WTC11 (cell line): ENCODE measurements at regions not wholly inside any gene's neighbourhood (a gene's known extent, or its start where the extent isn't known, plus 50 kb on each side); places are given as distances from the start of the nearest gene placed in this dataset.

Source experiments
- ATAC-seq: fragments of 200-7000 bp; cut with Tn5 transposase; 2 replicates; pipeline ENCODE4 v1.10.0; 2021; ENCODE audit warnings: mild to moderate bottlenecking, moderate library complexity
- CTCF ChIA-PET: fragments of 300-600 bp; sonication (Branson Sonifier 250); formaldehyde crosslinking; loops from one replicate; lab custom pipeline; 2021; ENCODE audit warnings: antibody characterized with exemption; lab: Charles Lee
- POLR2A ChIA-PET: fragments of 350-600 bp; sonication (Branson Sonifier 250); formaldehyde crosslinking; loops from one replicate; lab custom pipeline; 2021; ENCODE audit warnings: antibody characterized with exemption; lab: Charles Lee
- DNase-seq: peaks from one replicate; pipeline ENCODE4 v3.0.0; 2021; ENCODE audit warnings: low spot score
- H3K27ac Mint-ChIP-seq: 2 replicates; pipeline ENCODE4 v1.8.0; 2021; ENCODE audit warnings: mixed read lengths
- H3K27me3 Mint-ChIP-seq: 2 replicates; pipeline ENCODE4 v1.8.0; 2021; ENCODE audit warnings: low read depth, mild to moderate bottlenecking, moderate library complexity, mixed read lengths
- H3K36me3 Mint-ChIP-seq: 2 replicates; pipeline ENCODE4 v1.8.0; 2021; ENCODE audit warnings: mixed read lengths
- H3K4me1 Mint-ChIP-seq: 2 replicates; pipeline ENCODE4 v1.8.0; 2022; ENCODE audit warnings: mixed read lengths
- H3K4me3 Mint-ChIP-seq: 2 replicates; pipeline ENCODE4 v1.8.0; 2021; ENCODE audit warnings: mild to moderate bottlenecking, moderate library complexity, mixed read lengths
- H3K9me3 Mint-ChIP-seq: 2 replicates; pipeline ENCODE4 v1.8.0; 2021; ENCODE audit warnings: mixed read lengths
- ATF6 ChIP-seq: sonication (generic); formaldehyde crosslinking; IDR thresholded peaks from 2 replicates; pipeline ENCODE4 v1.8.1; 2023; ENCODE audit warnings: mild to moderate bottlenecking, missing genetic modification reagents
- E2F4 ChIP-seq: sonication (generic); formaldehyde crosslinking; IDR thresholded peaks from 2 replicates; pipeline ENCODE4 v1.8.1; 2022; ENCODE audit warnings: low read depth, mild to moderate bottlenecking, moderate library complexity, missing genetic modification reagents, borderline replicate concordance
- E2F5 ChIP-seq: sonication (generic); formaldehyde crosslinking; IDR thresholded peaks from 2 replicates; pipeline ENCODE4 v1.8.1; 2022; ENCODE audit warnings: mild to moderate bottlenecking, moderate library complexity, missing genetic modification reagents
- ELF4 ChIP-seq: sonication (generic); formaldehyde crosslinking; IDR thresholded peaks from 2 replicates; pipeline ENCODE4 v1.8.1; 2022; ENCODE audit warnings: low read depth, mild to moderate bottlenecking, moderate library complexity, missing genetic modification reagents
- EMX1 ChIP-seq: fragments of 250-450 bp; sonication (Bioruptor Pico); IDR thresholded peaks from 2 replicates; pipeline ENCODE4 v1.8.0; 2021; ENCODE audit warnings: mild to moderate bottlenecking
- ESRRA ChIP-seq: sonication (generic); formaldehyde crosslinking; IDR thresholded peaks from 2 replicates; pipeline ENCODE4 v1.8.1; 2022; ENCODE audit warnings: mild to moderate bottlenecking, missing genetic modification reagents, borderline replicate concordance
- IRF1 ChIP-seq: sonication (generic); formaldehyde crosslinking; IDR thresholded peaks from 2 replicates; pipeline ENCODE4 v1.8.0; 2023; ENCODE audit warnings: missing genetic modification reagents
- IRF2 ChIP-seq: sonication (generic); formaldehyde crosslinking; IDR thresholded peaks from 2 replicates; pipeline ENCODE4 v1.8.0; 2022; ENCODE audit warnings: low read depth, missing genetic modification reagents, borderline replicate concordance
- MYBL2 ChIP-seq: sonication (generic); formaldehyde crosslinking; IDR thresholded peaks from 2 replicates; pipeline ENCODE4 v1.8.1; 2023; ENCODE audit warnings: mild to moderate bottlenecking, moderate library complexity, missing genetic modification reagents
- NR1H2 ChIP-seq: sonication (generic); formaldehyde crosslinking; IDR thresholded peaks from 2 replicates; pipeline ENCODE4 v1.9.0; 2021; ENCODE audit warnings: mild to moderate bottlenecking, moderate library complexity, missing genetic modification reagents
- SMAD3 ChIP-seq: sonication (generic); formaldehyde crosslinking; IDR thresholded peaks from 2 replicates; pipeline ENCODE4 v1.8.0; 2022; ENCODE audit warnings: missing genetic modification reagents, mild to moderate bottlenecking, borderline replicate concordance
- SP1 ChIP-seq: sonication (generic); formaldehyde crosslinking; conservative IDR thresholded peaks from 2 replicates; pipeline ENCODE4 v1.8.1; 2022; ENCODE audit warnings: missing genetic modification reagents
- TCF7 ChIP-seq: sonication (generic); formaldehyde crosslinking; IDR thresholded peaks from 2 replicates; pipeline ENCODE4 v1.8.0; 2022; ENCODE audit warnings: mild to moderate bottlenecking, low read depth, missing genetic modification reagents, moderate library complexity
- ZNF121 ChIP-seq: sonication (generic); formaldehyde crosslinking; IDR thresholded peaks from 2 replicates; pipeline ENCODE4 v1.8.0; 2023; ENCODE audit warnings: missing genetic modification reagents
- ZNF512 ChIP-seq: sonication (generic); formaldehyde crosslinking; IDR thresholded peaks from 2 replicates; pipeline ENCODE4 v1.8.1; 2022; ENCODE audit warnings: missing genetic modification reagents, borderline replicate concordance
- ZNF671 ChIP-seq: fragments of 250-450 bp; sonication (Bioruptor Pico); IDR thresholded peaks from 2 replicates; pipeline ENCODE4 v1.8.0; 2021; ENCODE audit warnings: mild to moderate bottlenecking

- Mint-ChIP-seq H3K27ac (no peak overlapping the region), H3K36me3 (no peaks in the 10 kb centered on the region), H3K4me3 (no peak overlapping the region)
- no peak for DNase-seq
- ATAC-seq = no peak
- no peak for TF ChIP-seq MYBL2 (CRISPR knock-in tag)
- TF ChIP-seq, all 79 proteins: peak for 0
- ChIA-PET CTCF (interaction anchor here (0.9 to 14.7 kb wide), 4 partner anchors 28 to 576 kb away, joined by 3 to 291 read pairs (median 3); no protein-coding TSS in a partner anchor), POLR2A (no interaction called here)
- no peaks in the 10 kb centered on the region for H3K9me3 Mint-ChIP-seq
- H3K27me3 Mint-ChIP-seq = no peaks in the 10 kb centered on the region
- no peaks in the 10 kb centered on the region for H3K4me1 Mint-ChIP-seq
Observed at GRCh38 chr16:85991856-85992255, 92.9 kb downstream of the IRF8 start.

- Mint-ChIP-seq H3K4me3 (no peak overlapping the region), H3K27ac (no peak overlapping the region), H3K27me3 (no peaks in the 10 kb centered on the region), H3K36me3 (no peaks in the 10 kb centered on the region), H3K4me1 (no peaks in the 10 kb centered on the region), H3K9me3 (no peaks in the 10 kb centered on the region)
- DNase-seq (no peak), ATAC-seq (no peak)
- no peak for TF ChIP-seq IRF1 (CRISPR knock-in tag)
- POLR2A ChIA-PET = interaction anchor here (1.1 kb wide), 1 partner anchor 46 kb away, joined by 3 read pairs; no protein-coding TSS in a partner anchor
- CTCF ChIA-PET = interaction anchor here (0.9 to 14.7 kb wide), 2 partner anchors 172 to 576 kb away, joined by 3 to 291 read pairs; no protein-coding TSS in a partner anchor
Observed at GRCh38 chr16:85992359-85992758, 93.4 kb downstream of the IRF8 start.

GRCh38 chr16:85992779-85993178, 93.8 kb downstream of the IRF8 start:
- no peak for DNase-seq
- H3K27me3 Mint-ChIP-seq = no peaks in the 10 kb centered on the region
- no peaks in the 10 kb centered on the region for H3K36me3 Mint-ChIP-seq
- ATAC-seq = no peak
- H3K9me3 Mint-ChIP-seq = no peaks in the 10 kb centered on the region
- H3K4me3 Mint-ChIP-seq = no peak overlapping the region
- POLR2A ChIA-PET = interaction anchor here (1.1 kb wide), 1 partner anchor 45 kb away, joined by 3 read pairs; no protein-coding TSS in a partner anchor
- no peaks in the 10 kb centered on the region for H3K4me1 Mint-ChIP-seq
- no peak for TF ChIP-seq SP1 (CRISPR knock-in tag)
- no peak for TF ChIP-seq ELF4 (CRISPR knock-in tag)
- TF ChIP-seq NR1H2 = no peak
- TF ChIP-seq ESRRA (CRISPR knock-in tag) = no peak
- no peak for TF ChIP-seq ZNF512
- TF ChIP-seq IRF2 (CRISPR knock-in tag) = no peak
- no peak for TF ChIP-seq ATF6 (CRISPR knock-in tag)
- TF ChIP-seq TCF7 (CRISPR knock-in tag) = no peak
- no peak for TF ChIP-seq ZNF121 (CRISPR knock-in tag)
- TF ChIP-seq E2F5 (CRISPR knock-in tag) = no peak
- no peak for TF ChIP-seq E2F4 (CRISPR knock-in tag)
- no peak for TF ChIP-seq SMAD3 (CRISPR knock-in tag)
- TF ChIP-seq EMX1 = no peak
- no peak for TF ChIP-seq ZNF671 (CRISPR knock-in tag)
- CTCF ChIA-PET = interaction anchor here (14.7 kb wide), 1 partner anchor 173 kb away, joined by 291 read pairs; no protein-coding TSS in a partner anchor
- no peak overlapping the region for H3K27ac Mint-ChIP-seq
